ENCODE measurements at regions not wholly inside any gene's neighbourhood (a gene's known extent, or its start where the extent isn't known, plus 50 kb on each side); places are given as distances from the start of the nearest gene placed in this dataset.

DNA sequence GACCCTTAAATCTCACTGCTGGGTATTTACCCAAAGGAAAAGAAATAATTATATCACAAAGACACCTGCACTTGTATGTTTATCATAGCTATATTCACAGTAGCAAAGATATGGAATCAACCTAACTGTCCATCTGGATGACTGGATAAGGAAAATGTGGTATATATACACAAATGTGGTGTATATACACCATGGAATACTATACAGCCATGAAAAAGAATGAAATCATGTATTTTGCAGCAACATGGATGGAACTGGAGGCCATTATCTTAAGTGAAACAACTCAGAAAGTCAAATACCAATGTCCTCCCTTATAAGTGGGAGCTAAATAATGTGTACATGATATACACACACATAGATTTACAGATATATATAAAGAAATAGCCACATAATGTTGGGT, 168.2 kb downstream of the SH2D4B start:
- no peak overlapping the region for H3K4me2 ChIP-seq (replicated peaks; ENCODE audit: extremely low read depth, low read length, poor library complexity, severe bottlenecking)
- no peaks in the 10 kb centered on the region for H3K36me3 ChIP-seq (replicated peaks in 1 of 2; ENCODE audit: control insufficient read depth in 1 of 2, insufficient read depth in 2 of 2, low read length in 2 of 2)
- no peaks in the 10 kb centered on the region for H3K4me1 ChIP-seq (ENCODE audit: control insufficient read depth in 1 of 2, insufficient read depth in 2 of 2, low read length in 2 of 2)
- Mint-ChIP-seq H3K4me3 (no peak overlapping the region), H3K27me3 (ENCODE audit: low read depth in 3 of 3) (peaks cover 5 to 9% (median 7%) of the 10 kb centered on the region in 3 donors), H3K4me1 (no peaks in the 10 kb centered on the region), H3K27ac (no peak overlapping the region), H3K36me3 (no peaks in the 10 kb centered on the region), H3K9me3 (no peaks in the 10 kb centered on the region)
- no peak overlapping the region for H3K9ac ChIP-seq (ENCODE audit: insufficient read depth, low read length, poor library complexity, severe bottlenecking)
- H4K20me1 ChIP-seq (ENCODE audit: insufficient read depth, low read length): no peaks in the 10 kb centered on the region
- DNase-seq: no peak
- H3K4me3 ChIP-seq (replicated peaks in 1 of 3; ENCODE audit: low read depth in 2 of 3, low read length in 3 of 3): no peak overlapping the region
- no peaks in the 10 kb centered on the region for H3K79me2 ChIP-seq (ENCODE audit: insufficient read depth, low read length)
- H3K27me3 ChIP-seq (ENCODE audit: control insufficient read depth in 2 of 2, insufficient read depth in 2 of 2, low read length in 2 of 2): no peaks in the 10 kb centered on the region
- H3K9me3 ChIP-seq (replicated peaks in 1 of 2; ENCODE audit: control insufficient read depth in 1 of 2, insufficient read depth in 1 of 2, low read length in 2 of 2): no peaks in the 10 kb centered on the region
- H2AFZ ChIP-seq (ENCODE audit: insufficient read depth, low read depth, low read length, poor library complexity, severe bottlenecking): no peak overlapping the region
- H3K27ac ChIP-seq (ENCODE audit: low read depth in 1 of 2, low read length in 2 of 2): no peak overlapping the region
- intact Hi-C loops (cut with micrococcal nuclease): no loop called here
- TF ChIP-seq CTCF (IDR thresholded peaks at IDR 0.05): no peak

DNA sequence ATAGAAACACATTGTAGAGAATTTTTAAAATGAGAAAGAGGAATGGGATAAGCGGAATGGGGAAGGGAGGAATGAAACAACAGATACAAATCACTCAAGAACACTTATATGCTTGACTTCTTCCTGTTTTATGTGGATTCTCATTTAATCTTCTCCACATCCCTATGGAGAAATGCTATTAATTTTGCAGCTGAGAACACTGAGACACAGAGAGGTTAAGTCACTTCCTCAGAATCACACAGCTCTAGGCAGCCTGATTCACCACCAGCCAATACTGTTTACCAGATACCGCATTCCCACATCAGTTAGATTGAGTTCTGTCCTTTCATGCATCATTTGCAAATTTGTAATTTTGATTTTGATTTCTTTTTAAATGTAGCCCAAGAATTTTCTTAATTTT, 170.5 kb downstream of the SH2D4B start:
- no peak for DNase-seq
- peaks cover 2 to 17% (median 4%) of the 10 kb centered on the region in 3 donors for H3K27me3 Mint-ChIP-seq (ENCODE audit: low read depth in 3 of 3)
- Histone ChIP-seq H3K4me2 (replicated peaks; ENCODE audit: extremely low read depth, low read length, poor library complexity, severe bottlenecking) (no peak overlapping the region), H3K36me3 (replicated peaks in 1 of 2; ENCODE audit: control insufficient read depth in 1 of 2, insufficient read depth in 2 of 2, low read length in 2 of 2) (no peaks in the 10 kb centered on the region), H3K4me1 (ENCODE audit: control insufficient read depth in 1 of 2, insufficient read depth in 2 of 2, low read length in 2 of 2) (no peaks in the 10 kb centered on the region), H3K4me3 (replicated peaks in 1 of 3; ENCODE audit: low read depth in 2 of 3, low read length in 3 of 3) (no peak overlapping the region), H3K27ac (ENCODE audit: low read depth in 1 of 2, low read length in 2 of 2) (no peak overlapping the region), H4K20me1 (ENCODE audit: insufficient read depth, low read length) (no peaks in the 10 kb centered on the region), H3K9me3 (replicated peaks in 1 of 2; ENCODE audit: control insufficient read depth in 1 of 2, insufficient read depth in 1 of 2, low read length in 2 of 2) (no peaks in the 10 kb centered on the region), H3K79me2 (ENCODE audit: insufficient read depth, low read length) (no peaks in the 10 kb centered on the region), H2AFZ (ENCODE audit: insufficient read depth, low read depth, low read length, poor library complexity, severe bottlenecking) (no peak overlapping the region), H3K9ac (ENCODE audit: insufficient read depth, low read length, poor library complexity, severe bottlenecking) (no peak overlapping the region), H3K27me3 (ENCODE audit: control insufficient read depth in 2 of 2, insufficient read depth in 2 of 2, low read length in 2 of 2) (no peaks in the 10 kb centered on the region)
- no peaks in the 10 kb centered on the region for H3K36me3 Mint-ChIP-seq
- H3K27ac Mint-ChIP-seq: no peak overlapping the region
- no peak overlapping the region for H3K4me3 Mint-ChIP-seq
- no CpG with 5 or more reads among the region's 2 CpGs for WGBS (ENCODE audit: insufficient coverage)
- H3K9me3 Mint-ChIP-seq: no peaks in the 10 kb centered on the region
- no peaks in the 10 kb centered on the region for H3K4me1 Mint-ChIP-seq
- no peak for TF ChIP-seq CTCF (IDR thresholded peaks at IDR 0.05)
- intact Hi-C loops (cut with micrococcal nuclease): no loop called here
